Stimulated activated CD4-positive, alpha-beta T cell treated with anti-CD3 and anti-CD28 coated beads, Interleukin-1b, Interleukin-23, amount 100 ng/mL, for 4 hours (primary cell): ENCODE measurements at regions not wholly inside any gene's neighbourhood (a gene's known extent, or its start where the extent isn't known, plus 50 kb on each side); places are given as distances from the start of the nearest gene placed in this dataset.
"Not testable (repeated sequence)": the region's sequence is repeated elsewhere in the genome, so short reads cannot be mapped to it uniquely, and the experiment has no call there.

Experiments
- DNase-seq, 2 donors: peaks; one replicate each; pipeline ENCODE4 v3.0.0-alpha.2; 2020; ENCODE audit warnings: low read depth in 2 of 2

DNA sequence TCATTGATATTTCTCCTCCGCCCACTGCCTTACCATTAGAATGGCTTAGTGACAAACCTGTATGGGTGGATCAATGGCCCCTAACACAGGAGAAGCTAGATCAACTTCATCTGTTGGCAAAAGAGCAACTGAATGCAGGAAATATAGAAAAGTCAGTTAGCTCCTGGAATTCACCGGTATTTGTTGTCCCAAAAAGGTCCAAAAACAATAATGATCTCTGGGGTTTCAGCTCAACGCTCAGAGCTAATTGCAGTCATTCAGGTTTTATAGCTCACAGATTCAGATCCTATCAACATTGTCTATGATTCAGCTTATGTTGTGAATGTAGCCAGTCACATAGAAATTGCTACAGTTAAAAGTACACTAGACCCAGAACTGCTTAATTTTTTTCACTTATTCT lies 124.0 kb upstream of the ZCCHC13 start:
- DNase-seq, result no peak

DNA sequence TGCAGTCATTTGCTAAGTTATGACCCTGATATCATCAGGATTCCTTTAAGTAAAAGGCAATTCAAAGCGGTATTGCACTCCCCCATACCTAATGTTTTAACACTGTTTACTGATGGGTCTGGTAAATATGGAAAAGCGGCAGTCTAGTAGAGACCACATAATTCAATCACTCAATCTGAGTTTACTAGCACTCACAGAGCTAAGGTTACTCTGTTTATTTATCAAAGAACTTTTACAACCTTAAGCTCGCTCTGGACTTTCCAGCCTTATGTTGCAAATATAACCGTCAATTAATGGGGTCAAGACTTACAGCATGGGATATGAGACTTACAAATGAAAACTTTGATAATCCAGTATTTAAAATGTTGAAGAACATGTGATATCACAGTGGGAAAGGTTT lies 124.5 kb upstream of the ZCCHC13 start:
- DNase-seq, result no peak

DNA sequence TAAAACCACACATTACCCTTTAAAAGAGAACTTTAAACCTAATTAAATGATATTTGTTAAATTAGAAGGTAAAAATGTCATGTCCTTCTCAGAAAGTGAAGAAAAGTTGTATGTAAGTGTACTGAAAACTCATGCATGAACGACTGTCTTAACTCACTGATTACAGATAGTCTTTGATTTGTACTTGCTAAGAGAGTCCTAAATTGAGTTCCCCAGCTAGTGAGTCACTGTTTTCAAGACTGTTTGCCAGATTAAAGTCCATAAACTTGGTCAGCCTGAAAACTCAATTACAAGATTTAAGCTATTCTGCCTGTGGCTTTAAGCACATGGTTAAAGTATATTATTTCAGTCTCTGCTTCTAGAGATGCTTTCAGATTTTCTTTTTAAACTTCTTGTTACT lies 124.9 kb upstream of the ZCCHC13 start:
- DNase-seq, result no peak

DNA sequence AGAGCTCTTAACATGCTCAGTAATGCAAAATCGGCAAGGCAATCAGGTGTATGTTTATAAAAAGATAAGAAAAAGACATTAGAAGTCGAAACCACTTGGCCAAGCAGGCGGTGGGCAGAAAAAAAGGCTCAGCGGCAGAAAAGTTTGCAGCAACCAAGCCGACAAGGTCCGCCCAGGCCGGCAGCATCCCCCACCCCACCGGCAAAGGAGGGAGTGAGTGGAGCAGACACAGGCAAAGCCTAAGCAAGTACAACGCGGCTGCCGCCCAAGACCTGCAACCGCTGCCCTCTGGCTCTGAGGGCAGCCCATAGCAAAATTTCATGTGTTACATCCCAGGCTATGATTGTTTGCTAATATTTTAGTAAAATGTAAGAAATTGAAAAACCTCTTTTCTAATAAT lies 125.4 kb upstream of the ZCCHC13 start:
- DNase-seq, result no peak

DNA sequence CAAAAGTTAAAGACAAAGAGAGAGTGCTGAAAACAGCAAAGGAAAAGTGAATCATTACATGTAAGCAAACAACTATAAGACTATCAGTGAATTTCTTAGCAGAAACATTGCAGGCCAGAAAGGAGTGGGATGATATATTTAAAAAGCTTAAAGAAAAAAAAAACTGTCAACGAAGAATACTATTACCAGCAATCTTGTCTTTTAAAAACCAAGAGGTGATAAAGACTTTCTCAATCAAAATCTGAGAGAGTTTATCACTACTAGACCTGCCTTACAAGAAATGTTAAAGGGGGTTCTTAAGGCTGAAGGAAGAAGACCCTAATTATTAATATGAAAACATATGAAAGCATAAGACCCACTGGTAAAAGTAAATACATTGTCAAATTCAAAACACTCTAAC lies 132.5 kb upstream of the ZCCHC13 start:
- DNase-seq, result no peak

DNA sequence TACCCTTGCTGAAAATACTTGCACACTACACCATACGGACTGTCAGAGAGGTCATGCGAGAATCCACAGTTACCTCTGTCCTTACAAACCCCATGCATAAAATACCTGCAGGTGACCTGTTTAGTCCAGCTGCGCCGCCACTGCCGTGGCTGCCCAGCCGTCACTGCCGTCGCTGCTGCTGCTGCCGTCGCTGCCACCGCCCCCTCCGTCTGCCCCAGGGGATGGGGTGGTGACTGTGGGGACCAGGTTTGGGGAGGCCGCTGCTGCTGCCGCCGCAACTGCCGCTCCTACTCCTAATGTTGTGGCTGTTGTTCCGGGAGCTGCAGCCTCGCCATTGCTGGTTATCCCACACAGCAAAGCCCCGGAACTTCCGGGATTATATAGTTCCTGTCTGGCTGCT lies 141.8 kb upstream of the ZCCHC13 start:
- no peak for DNase-seq

DNA sequence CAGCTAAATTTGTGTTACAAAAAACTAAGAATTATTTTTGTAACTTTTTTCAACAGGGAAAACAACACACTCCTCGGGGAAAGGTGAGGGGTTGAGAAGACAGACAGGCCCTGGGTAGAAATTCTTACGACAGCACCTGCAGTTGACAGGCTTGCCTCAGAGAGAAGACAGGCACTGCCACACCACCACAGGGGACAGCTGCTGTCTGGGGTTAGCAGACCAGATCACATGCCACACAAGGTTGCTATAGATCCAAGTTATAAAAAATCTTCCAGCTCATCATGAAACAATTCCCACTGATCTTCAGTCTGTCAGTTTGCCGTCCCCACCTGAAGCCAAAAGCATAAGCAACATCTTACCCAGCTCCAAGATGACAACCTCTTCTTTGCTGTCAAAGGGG lies 143.2 kb upstream of the ZCCHC13 start:
- DNase-seq, result no peak

DNA sequence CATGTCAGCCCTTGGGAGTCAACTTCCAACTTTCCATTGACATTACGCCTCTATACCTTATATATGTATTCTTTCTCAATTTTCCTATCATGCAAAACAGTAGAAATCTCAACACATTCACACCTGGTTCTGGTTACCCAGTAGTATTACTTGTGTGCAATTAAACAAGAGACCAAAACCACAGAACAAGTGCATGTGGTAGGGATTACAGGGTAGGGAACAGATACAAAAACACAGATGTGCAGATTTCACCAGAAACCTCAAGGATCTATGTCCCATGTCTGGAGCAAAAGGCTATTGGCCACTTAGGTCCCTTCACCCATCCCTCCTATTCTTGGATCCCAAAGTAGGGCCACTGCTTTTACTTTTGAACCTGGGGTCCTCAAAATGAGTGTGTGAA lies 143.6 kb upstream of the ZCCHC13 start:
- no peak for DNase-seq

DNA sequence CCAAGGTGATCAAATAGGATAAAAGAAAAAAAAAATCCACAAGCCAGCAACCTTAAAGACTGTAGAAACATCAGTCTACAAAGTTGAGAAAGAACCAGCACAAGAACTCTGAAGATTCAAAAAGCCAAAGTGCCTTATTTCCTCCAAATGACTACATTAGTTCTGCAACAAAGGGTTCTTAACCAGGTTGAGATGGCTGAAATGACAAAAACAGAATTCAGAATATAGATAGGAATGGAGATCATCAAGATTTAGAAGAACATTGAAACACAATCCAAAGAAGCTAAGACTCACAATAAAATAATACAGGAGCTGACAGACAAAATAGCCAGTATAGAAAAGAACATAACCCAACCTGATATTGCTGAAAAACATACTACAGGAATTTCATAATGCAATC lies 156.5 kb upstream of the ZCCHC13 start:
- DNase-seq, result no peak

DNA sequence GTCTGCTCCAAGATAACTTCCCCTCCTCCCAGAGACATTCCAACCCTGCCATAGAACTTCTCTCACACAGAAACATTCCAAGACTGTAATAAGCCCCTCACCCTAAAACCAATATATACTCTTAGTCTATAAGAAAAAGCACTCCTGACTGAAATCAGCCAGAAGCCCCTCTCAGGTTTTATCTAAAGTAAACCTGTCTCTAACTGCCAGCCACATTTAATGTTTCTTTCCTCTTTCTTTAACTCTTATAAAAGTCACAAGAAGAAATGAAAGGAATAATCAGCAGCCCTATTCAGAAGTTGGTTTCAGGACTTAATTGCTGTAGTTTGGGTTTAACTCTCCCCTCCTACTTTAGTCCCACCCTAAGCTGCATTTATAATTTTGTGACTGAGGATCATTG lies 165.0 kb upstream of the ZCCHC13 start:
- no peak for DNase-seq

DNA sequence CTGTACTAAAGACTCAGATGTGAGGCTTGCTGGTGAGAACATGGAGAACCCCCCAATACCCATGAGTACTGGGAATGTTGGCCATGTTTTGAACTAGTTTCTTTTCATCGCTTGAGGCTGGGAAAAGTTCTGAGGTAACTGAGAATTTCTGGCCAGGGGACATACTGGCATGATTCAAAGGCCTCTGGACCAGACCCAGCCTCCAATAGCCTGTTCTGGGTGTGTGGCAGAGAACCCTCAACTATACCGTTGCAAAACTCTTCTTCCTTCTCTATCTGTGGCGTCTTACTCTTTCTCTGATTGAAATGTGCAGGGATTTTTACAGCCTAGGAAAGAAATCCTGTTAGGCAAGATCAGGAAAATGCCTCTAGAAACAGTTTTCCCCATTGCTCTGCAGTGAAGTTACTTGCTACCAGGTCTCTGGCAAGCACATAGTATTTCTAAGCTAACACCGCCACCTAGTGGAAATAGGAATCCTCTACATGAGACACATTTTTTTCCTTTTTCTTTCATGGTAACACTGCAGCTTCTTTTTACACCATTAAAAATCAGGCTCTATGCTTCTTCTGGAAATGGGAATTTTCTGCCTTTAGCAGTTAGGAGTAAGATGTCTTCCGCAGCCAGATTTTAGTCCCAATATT lies 170.7 kb upstream of the ZCCHC13 start:
- peak in 1 of 2 donors; percentile 33 for DNase-seq

DNA sequence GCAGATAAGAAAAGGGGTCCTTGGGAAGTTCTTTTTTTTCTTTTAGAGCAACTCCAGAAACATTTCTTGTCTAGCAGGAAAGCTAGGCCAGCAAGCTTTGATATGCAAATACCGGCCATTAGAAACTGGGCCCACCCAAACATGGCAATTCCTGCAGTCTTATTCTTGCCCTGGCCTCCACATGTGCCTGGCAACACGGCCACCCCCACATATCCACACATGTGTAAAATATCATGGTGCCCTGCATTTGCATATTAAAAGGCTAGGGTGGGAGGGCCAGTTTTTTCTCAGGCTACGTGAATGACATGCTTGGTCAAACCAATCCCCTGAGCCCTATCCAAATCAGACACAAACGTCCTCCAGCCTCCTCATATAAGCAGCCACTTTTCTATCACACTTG lies 171.7 kb upstream of the ZCCHC13 start:
- no peak for DNase-seq

DNA sequence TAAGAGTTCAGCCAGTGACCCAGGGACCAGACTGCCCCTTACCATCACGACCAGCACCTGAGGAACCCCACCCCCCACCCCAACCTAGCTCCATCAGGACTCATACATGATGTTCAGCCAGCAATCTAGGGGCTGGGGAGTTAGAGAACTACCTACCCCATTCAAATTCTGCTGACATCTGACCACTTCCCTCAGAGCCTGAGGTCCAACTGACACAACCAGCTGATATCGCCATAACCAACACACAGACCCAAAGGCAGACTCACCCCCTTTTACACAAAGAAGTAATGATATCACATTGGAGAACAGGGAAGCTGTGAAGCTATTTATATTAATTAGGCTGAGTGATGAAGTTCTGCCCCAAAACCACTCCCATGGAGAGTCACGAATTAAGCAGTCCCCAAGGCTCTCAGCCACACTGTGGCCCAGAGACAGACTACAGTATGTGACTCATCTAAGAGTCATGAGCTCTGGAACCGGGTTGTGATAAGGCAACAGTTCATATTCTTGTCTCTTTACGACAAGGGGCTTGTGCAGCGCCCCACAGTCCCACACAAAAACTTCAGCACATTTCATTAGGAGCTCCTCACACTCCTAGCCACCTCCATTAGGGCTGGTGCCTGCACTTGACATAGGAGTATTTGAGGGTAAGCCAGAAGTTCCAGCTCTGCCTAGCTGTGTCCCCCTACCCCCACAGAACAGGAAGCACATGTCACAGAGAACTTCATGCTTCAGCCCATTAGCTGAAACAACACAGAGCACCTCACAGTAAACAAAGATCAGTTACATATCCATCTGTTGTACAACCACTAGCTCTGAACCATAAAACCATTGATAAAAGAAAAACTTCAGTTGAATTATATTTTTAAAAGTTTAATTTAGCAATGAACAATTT lies 184.7 kb upstream of the ZCCHC13 start:
- DNase-seq, result no peak

DNA sequence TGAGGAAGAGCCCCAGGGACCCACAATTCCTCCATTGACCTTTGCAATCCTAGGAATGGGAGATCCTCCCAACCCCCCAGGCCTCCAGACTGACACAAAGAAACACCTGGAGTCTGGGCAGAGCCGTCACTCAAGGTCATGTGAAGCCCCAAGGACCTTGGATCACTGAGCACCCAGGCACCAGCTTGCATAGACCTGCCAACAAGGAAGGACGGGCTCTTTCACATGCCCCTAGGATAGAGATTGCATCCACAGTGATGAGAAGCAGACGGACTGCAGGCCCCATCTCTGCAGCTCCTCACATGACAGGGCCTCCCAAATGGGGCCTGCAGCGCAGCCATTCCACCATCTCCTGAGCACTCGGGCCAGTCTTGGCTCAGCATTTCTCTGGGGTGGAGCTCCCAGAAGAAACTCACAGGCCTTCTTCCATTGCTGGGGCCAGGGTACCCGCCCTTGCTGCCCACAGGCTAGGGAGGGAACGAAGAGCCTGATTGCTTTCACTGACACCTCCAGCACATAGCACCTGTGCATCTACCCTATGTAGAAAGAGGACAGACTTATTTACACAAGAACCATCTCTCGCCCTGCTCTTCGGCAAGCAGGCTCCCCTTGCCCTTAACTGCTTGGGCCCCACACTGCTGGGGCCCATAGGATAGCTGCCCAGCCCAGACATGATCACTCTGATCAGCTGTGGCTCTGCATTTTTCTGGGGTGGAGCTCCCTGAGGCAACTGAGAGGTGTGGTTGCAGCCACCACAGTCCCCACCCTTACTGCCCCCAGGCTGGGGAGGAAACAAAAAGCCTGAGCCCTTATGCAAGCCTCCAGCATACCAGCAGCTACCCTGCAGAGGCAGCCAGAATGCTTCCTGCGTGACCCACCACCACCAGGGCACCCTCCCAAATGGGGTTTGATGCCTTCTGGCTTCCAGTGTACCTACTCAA lies 185.7 kb upstream of the ZCCHC13 start:
- DNase-seq, result no peak

DNA sequence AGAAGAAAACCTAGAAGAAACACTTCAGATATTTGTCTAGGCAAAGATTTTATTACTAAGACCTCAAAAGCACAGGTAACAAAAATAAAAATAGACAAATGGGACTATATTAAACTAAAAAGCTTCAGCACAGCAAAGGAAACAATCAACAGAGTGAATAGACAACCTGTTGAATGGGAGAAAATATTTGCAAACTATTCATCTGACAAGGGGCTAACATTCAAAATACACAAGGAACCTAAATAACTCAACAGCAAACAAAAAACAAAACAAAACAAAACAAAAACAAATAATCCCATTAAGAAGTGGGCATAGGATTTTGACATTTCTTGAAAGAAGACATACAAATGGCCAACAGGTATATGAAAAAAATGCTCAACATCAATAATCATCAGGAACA lies 192.7 kb upstream of the ZCCHC13 start:
- no peak for DNase-seq

DNA sequence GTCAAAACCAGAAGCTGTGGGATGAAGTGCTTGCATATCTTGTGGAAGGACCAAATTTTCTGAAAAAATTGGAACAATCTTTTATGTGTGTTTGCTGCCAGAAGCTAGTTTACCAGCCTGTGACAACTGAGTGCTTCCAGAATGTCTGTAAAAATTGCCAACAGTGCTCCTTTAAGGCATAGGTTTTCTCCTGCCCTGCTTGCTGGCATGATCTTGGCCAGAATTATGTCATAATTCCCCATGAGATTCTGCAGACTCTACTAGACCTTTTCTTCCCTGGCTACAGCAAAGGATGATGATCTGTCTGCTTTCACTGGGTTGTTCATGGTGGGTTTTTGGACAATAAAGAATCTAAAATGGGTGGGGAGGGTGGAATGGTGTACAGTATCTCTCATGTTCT lies 196.3 kb upstream of the ZCCHC13 start:
- no peak for DNase-seq

DNA sequence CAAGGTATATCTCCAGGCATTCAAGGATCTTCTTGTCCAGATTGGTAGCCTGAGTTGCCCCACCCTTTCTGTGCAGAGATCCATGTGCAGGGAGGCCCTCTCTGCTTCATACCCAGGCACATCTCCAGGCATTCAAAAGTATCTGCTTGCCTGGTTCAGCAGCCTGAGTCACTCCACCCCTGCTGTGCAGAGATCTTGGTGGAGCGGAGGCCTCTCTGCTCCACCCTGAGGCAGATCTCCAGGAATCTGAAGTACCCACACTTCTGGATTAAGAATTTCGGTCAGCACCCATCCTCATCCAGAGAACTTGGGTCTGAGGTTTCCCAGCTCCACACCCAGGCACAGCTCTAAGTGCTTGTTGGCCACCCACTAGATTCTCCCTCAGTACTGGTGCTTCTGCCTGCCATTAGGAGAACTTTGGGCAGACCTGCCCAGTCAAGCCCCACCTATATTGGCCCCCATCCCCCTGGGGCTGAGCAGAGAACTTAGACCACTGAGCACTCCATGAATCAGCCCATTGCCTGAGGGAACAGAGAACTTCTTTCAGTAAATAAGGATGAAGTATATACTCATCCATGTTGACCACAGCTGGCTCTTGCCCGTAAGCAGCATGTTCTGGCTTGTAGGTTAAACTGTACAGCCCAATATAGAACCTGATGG lies 199.5 kb upstream of the ZCCHC13 start:
- DNase-seq, result no peak

DNA sequence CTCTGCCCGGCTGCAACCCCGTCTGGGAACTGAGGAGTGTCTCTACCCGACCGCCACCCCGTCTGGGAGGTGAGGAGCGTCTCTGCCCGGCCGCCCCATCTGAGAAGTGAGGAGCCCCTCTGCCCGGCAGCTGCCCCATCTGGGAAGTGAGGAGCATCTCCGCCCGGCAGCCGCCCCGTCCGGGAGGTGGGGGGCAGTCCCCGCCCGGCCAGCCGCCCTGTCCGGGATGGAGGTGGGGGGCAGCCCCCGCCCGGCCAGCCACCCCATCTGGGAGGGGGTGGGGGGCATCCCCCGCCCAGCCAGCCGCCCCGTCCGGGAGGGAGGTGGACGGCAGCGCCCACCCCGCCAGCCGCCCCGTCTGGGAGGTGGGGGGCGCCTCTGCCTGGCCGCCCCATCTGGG lies 205.6 kb upstream of the ZCCHC13 start:
- not testable (repeated sequence) for DNase-seq

DNA sequence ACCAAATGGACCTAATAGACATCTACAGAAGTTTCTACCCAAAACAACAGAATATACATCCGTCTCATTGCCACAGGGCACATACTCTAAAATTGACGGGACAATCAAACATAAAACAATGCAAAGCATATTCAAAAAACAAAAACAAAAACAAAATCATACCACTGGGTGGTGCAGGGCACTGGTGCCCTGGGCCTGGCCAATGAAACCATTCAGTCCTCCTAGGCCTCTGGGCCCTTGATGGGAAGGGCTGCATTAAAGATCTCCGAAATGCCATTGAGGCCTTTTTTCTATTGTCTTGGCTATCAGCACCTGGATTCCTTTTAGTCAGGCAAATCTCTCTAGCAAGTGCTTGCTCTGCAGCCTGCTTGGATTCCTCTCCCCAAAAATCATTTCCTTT lies 213.9 kb upstream of the ZCCHC13 start:
- DNase-seq, result no peak

DNA sequence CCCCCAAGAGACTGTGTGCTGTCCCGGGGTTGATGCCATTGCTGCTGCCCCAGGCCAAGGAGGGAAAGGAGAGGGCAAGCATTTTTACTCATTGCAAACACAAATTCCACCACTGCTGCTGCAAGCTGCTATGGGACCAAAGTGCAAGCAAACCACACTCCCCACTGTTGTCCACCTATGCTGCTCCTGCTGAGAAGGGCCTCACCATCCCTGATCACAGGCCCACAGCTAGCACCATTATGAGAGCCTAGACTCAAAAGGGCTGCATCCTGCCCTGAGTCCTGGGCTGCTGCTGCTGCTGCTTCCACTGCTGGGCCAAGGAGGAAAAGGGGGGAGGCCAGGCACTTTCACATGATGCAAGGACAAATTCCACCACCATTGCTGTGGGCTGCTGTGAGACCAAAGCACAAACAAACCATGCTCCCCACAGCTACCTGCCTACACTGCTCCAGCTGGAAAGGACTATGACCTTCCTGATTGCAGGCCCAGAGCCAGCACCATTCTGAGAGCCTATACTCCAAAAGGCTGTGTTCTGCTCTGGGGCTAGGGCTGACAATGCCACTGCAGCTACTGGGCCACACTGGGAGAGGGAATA lies 218.2 kb upstream of the ZCCHC13 start:
- no peak for DNase-seq

DNA sequence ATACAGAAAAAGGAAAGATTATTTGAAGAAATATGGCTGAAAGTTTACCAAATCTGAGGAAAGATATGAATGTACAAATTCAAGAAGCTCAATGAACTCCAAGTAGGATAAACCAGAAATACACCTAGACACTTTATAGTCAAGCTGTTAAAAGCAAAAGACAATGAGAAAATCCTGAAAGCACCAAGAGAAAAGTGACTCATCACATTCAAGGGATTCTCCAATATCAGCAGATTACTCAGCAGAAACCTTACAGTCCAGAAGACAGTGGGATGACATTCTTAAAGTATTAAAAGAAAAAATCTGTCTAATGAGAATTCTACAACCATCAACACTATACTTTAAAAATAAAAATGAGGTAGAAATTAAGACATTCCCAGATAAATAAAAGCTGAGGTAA lies 223.8 kb upstream of the ZCCHC13 start:
- no peak for DNase-seq
